HCT116 (cell line): ENCODE measurements at regions not wholly inside any gene's neighbourhood (a gene's known extent, or its start where the extent isn't known, plus 50 kb on each side); places are given as distances from the start of the nearest gene placed in this dataset.

Source experiments
- CEBPB ChIP-seq: IDR thresholded peaks from 2 replicates; pipeline ENCODE4 v1.6.1; 2012; ENCODE audit warnings: low read depth
- EGR1 ChIP-seq: IDR thresholded peaks from 2 replicates; pipeline ENCODE4 v1.6.1; 2012; ENCODE audit warnings: low read depth
- EZH2 ChIP-seq: fragments of 200-600 bp; sonication (generic); IDR thresholded peaks from 2 replicates; pipeline ENCODE4 v1.6.1; 2017; ENCODE audit warnings: antibody characterized with exemption, mixed run types
- POLR2A ChIP-seq: IDR thresholded peaks from 2 replicates; pipeline ENCODE4 v1.7.0; 2011; ENCODE audit warnings: borderline replicate concordance; ENCODE audit not compliant: insufficient read depth, insufficient read length; ENCODE audit errors: extremely low read depth
- RAD21 ChIP-seq: IDR thresholded peaks from 2 replicates; pipeline ENCODE4 v1.6.1; 2012; ENCODE audit warnings: low read depth, mild to moderate bottlenecking
- REST ChIP-seq: IDR thresholded peaks from 2 replicates; pipeline ENCODE4 v1.6.1; 2012; ENCODE audit warnings: low read depth
- TF ChIP-seq, protein P1 (sequence below), 3 experiments: fragments of 200-600 bp in 1 of 3; sonication (generic) in 1 of 3; IDR thresholded peaks in 2 of 3; conservative IDR thresholded peaks in 1 of 3; 2 replicates each; pipeline ENCODE4 v1.5.1; 2012 to 2017; ENCODE audit warnings: low read depth in 2 of 3, low read length in 2 of 3, antibody characterized with exemption in 1 of 3, borderline replicate concordance in 1 of 3, control low read depth in 1 of 3, mild to moderate bottlenecking in 1 of 3, mixed read lengths in 1 of 3, mixed run types in 1 of 3, moderate library complexity in 1 of 3; ENCODE audit not compliant: insufficient read depth in 1 of 3
- TF ChIP-seq, protein P2 (sequence below): IDR thresholded peaks from 2 replicates; pipeline ENCODE4 v1.6.1; 2011; ENCODE audit warnings: mild to moderate bottlenecking, low read length, moderate library complexity; ENCODE audit not compliant: insufficient replicate concordance; ENCODE audit errors: extremely low read depth

- TF ChIP-seq, protein P1, sequence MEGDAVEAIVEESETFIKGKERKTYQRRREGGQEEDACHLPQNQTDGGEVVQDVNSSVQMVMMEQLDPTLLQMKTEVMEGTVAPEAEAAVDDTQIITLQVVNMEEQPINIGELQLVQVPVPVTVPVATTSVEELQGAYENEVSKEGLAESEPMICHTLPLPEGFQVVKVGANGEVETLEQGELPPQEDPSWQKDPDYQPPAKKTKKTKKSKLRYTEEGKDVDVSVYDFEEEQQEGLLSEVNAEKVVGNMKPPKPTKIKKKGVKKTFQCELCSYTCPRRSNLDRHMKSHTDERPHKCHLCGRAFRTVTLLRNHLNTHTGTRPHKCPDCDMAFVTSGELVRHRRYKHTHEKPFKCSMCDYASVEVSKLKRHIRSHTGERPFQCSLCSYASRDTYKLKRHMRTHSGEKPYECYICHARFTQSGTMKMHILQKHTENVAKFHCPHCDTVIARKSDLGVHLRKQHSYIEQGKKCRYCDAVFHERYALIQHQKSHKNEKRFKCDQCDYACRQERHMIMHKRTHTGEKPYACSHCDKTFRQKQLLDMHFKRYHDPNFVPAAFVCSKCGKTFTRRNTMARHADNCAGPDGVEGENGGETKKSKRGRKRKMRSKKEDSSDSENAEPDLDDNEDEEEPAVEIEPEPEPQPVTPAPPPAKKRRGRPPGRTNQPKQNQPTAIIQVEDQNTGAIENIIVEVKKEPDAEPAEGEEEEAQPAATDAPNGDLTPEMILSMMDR (IDR thresholded peaks at IDR 0.05 in 2 of 3, conservative IDR thresholded peaks at IDR 0.05 in 1 of 3; ENCODE audit: borderline replicate concordance in 1 of 3, insufficient read depth in 1 of 3, low read depth in 2 of 3, low read length in 2 of 3), result no peak
- TF ChIP-seq RAD21, result no peak
- TF ChIP-seq POLR2A, result no peak
- TF ChIP-seq REST, result no peak
- no peak for TF ChIP-seq CEBPB
- TF ChIP-seq, protein P2, sequence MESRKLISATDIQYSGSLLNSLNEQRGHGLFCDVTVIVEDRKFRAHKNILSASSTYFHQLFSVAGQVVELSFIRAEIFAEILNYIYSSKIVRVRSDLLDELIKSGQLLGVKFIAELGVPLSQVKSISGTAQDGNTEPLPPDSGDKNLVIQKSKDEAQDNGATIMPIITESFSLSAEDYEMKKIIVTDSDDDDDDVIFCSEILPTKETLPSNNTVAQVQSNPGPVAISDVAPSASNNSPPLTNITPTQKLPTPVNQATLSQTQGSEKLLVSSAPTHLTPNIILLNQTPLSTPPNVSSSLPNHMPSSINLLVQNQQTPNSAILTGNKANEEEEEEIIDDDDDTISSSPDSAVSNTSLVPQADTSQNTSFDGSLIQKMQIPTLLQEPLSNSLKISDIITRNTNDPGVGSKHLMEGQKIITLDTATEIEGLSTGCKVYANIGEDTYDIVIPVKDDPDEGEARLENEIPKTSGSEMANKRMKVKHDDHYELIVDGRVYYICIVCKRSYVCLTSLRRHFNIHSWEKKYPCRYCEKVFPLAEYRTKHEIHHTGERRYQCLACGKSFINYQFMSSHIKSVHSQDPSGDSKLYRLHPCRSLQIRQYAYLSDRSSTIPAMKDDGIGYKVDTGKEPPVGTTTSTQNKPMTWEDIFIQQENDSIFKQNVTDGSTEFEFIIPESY, result no peak
- no peak for TF ChIP-seq EGR1
- no peak for TF ChIP-seq EZH2
These were observed 73.5 kb downstream of the PSMG1 start for GRCh38 chr21:39109596-39110210.
